Endothelial cell (in vitro differentiated cells): ENCODE measurements at regions not wholly inside any gene's neighbourhood (a gene's known extent, or its start where the extent isn't known, plus 50 kb on each side); places are given as distances from the start of the nearest gene placed in this dataset.

Experiments
- DNase-seq: peaks from one replicate; pipeline ENCODE4 v3.0.0; 2021; ENCODE audit warnings: low spot score
- H3K27ac Mint-ChIP-seq: one replicate; pipeline ENCODE4 v1.8.0; 2021; ENCODE audit warnings: mixed read lengths, inconsistent platforms; ENCODE audit not compliant: unreplicated experiment
- H3K27me3 Mint-ChIP-seq: one replicate; pipeline ENCODE4 v1.8.0; 2021; ENCODE audit warnings: mild to moderate bottlenecking, moderate library complexity, mixed read lengths, inconsistent platforms; ENCODE audit not compliant: unreplicated experiment
- H3K36me3 Mint-ChIP-seq: one replicate; pipeline ENCODE4 v1.8.0; 2021; ENCODE audit warnings: mild to moderate bottlenecking, low read depth, mixed read lengths, inconsistent platforms; ENCODE audit not compliant: unreplicated experiment
- H3K4me1 Mint-ChIP-seq: one replicate; pipeline ENCODE4 v1.8.0; 2021; ENCODE audit warnings: mild to moderate bottlenecking, mixed read lengths, inconsistent platforms; ENCODE audit not compliant: unreplicated experiment
- H3K4me3 Mint-ChIP-seq: one replicate; pipeline ENCODE4 v1.8.0; 2021; ENCODE audit warnings: mild to moderate bottlenecking, mixed read lengths, inconsistent platforms; ENCODE audit not compliant: unreplicated experiment
- H3K9me3 Mint-ChIP-seq: one replicate; pipeline ENCODE4 v1.8.0; 2021; ENCODE audit warnings: mixed read lengths, inconsistent platforms; ENCODE audit not compliant: unreplicated experiment
- TF ChIP-seq, protein P1 (sequence below): fragments of 200-600 bp; sonication (generic); IDR thresholded peaks from one replicate; pipeline ENCODE4 v1.5.0; 2021; ENCODE audit warnings: antibody characterized with exemption; ENCODE audit not compliant: unreplicated experiment

DNA sequence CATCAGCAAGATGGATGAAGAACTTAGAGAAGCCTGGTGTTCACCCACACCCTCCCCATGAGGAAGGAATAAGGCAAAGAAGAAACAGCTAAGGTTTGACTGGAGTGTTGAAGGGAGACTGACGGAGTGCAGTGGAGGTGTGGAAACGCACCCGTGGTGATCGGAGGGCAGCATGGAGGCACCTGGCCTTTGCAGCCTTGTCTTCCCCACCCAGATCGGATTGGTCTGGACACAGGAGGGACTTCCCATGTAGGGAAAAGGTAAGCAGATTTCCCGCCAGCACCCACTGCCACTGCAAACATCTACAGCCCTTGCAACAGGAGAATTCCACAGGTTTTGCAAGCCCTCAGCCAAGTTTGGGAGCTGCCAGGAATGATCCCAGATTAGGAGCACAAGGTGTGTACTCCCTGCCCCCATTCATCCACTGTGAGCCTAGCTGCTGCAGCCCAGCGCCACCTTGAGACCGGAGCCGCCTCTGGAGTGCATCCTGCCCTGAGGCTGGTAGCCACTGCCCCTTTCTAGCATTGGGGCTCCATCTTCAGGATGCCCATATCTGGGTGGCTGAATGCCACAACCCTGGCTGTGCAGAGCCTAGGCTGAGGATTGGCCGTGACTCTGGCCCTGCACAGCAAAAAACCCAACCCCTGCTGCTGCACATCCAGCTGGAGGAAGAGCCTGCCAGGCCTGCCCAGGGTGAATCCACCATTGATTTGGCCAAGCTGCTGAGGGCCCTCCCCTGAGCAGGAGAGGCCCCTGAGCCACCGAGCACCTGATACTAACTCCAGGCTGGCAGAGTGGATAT, 411.1 kb downstream of the TMEM121 start:
- H3K4me3 Mint-ChIP-seq = no peak overlapping the region
- H3K27me3 Mint-ChIP-seq = peaks cover 15% of the 10 kb centered on the region
- peaks cover 62% of the 10 kb centered on the region for H3K9me3 Mint-ChIP-seq
- H3K36me3 Mint-ChIP-seq = peaks cover 8% of the 10 kb centered on the region
- no peak for DNase-seq
- H3K27ac Mint-ChIP-seq = no peak overlapping the region
- TF ChIP-seq, protein P1, sequence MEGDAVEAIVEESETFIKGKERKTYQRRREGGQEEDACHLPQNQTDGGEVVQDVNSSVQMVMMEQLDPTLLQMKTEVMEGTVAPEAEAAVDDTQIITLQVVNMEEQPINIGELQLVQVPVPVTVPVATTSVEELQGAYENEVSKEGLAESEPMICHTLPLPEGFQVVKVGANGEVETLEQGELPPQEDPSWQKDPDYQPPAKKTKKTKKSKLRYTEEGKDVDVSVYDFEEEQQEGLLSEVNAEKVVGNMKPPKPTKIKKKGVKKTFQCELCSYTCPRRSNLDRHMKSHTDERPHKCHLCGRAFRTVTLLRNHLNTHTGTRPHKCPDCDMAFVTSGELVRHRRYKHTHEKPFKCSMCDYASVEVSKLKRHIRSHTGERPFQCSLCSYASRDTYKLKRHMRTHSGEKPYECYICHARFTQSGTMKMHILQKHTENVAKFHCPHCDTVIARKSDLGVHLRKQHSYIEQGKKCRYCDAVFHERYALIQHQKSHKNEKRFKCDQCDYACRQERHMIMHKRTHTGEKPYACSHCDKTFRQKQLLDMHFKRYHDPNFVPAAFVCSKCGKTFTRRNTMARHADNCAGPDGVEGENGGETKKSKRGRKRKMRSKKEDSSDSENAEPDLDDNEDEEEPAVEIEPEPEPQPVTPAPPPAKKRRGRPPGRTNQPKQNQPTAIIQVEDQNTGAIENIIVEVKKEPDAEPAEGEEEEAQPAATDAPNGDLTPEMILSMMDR = no peak
- no peaks in the 10 kb centered on the region for H3K4me1 Mint-ChIP-seq

DNA sequence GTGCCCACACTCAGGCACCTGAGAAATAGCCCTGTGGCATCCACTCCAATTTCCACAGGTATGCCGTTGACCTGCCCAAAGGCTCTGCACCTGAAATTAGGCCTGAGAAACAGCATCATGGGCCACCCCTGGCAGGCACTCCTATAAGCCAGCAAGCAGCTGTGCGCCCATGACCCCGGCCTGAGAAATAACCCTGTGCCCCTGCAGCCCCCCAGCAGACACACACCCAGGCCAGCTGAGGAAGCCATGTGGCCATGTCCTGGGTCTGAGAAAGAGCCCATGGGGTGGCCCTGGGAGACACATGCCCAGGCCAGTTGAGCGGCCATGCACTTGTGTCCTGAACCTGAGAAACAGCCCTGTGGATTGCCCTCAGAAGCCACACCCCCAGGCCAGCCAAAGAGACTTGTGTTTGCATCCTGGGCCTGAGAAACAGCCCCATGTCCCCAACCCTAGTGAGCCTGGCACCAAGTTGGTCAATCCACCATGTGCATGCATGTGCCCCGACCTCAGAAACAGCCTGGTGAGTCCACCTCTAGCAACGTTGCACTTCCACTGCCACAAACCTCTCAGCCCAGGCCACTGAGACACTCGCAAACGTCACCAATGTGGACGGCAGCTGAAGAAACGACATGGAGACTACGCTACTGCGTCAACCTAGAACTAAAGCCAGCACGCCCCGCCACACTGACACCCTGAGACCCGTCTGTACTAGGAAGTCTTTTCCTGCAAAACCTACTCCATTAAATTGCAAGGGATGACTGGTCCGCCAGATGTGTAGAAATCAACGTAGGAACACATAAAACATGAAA, 411.9 kb downstream of the TMEM121 start:
- peaks cover 15% of the 10 kb centered on the region for H3K27me3 Mint-ChIP-seq
- peaks cover 61% of the 10 kb centered on the region for H3K9me3 Mint-ChIP-seq

DNA sequence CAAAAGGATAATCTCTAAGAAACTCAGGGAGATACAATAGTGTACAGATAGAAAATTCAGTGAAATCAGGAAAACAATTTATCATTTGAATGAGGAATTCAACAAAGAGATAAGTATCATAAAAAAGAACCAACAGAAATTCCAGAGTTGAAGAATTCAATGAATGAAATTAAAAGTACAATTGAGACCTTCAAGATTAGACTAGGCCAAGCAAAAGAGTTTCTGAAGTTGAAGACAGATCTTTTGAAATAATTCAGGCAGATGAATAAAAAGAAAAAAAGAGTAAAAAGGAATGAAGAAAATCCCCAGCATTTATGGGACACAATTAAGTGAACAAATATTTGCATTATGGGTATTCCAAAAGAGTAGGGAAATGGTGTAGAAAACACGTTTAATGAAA, 412.6 kb downstream of the TMEM121 start:
- Mint-ChIP-seq H3K27me3 (peaks cover 15% of the 10 kb centered on the region), H3K9me3 (peaks cover 59% of the 10 kb centered on the region), H3K4me3 (no peak overlapping the region), H3K4me1 (no peaks in the 10 kb centered on the region), H3K36me3 (peaks cover 8% of the 10 kb centered on the region), H3K27ac (no peak overlapping the region)
- TF ChIP-seq, protein P1 = no peak
- no peak for DNase-seq

More for the DNA sequence above, 411.9 kb downstream of the TMEM121 start:
- Mint-ChIP-seq H3K36me3 (peaks cover 8% of the 10 kb centered on the region), H3K4me1 (no peaks in the 10 kb centered on the region), H3K27ac (no peak overlapping the region), H3K4me3 (no peak overlapping the region)
- no peak for DNase-seq
- TF ChIP-seq, protein P1 = no peak

DNA sequence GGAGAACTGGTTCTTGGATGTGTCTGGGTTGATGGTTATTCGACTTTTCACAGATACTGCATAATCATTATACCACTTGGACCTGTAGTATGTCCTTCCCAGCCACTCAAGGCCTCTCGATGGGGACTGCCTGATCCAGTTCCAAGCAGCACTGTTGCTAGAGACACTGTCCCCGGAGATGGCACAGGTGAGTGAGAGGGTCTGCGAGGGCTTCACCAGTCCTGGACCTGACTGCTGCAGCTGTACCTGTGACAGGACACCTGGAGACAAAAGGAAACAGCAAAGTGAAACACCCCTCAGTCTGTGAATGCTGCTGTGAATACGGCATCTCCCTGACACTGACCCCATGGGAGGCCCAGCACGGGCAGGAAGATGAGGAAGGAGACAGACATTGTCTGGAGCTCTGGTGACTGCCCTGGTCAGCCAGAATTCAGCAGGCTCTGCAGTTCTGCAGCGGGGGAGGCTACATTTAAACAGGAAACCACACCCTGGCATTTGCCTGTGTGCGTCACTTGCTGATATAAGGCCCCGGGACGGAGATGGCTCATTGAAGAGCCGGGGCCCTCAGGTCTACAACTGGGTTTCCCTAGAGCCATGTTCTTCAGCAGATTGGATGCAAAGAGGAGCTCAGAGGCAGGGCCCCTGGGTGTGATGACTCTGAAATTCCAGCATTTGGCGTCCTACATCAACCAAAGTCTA, 413.6 kb downstream of the TMEM121 start:
- DNase-seq = no peak
- Mint-ChIP-seq H3K4me1 (no peaks in the 10 kb centered on the region), H3K27me3 (peaks cover 15% of the 10 kb centered on the region), H3K27ac (no peak overlapping the region), H3K36me3 (peaks cover 8% of the 10 kb centered on the region), H3K9me3 (peaks cover 65% of the 10 kb centered on the region), H3K4me3 (no peak overlapping the region)
- TF ChIP-seq, protein P1 = no peak
